ENCODE measurements at regions not wholly inside any gene's neighbourhood (a gene's known extent, or its start where the extent isn't known, plus 50 kb on each side); places are given as distances from the start of the nearest gene placed in this dataset.

- Histone ChIP-seq H3K9me3 (replicated peaks; ENCODE audit: control insufficient read depth, insufficient read depth, low read length) (no peaks in the 10 kb centered on the region), H3K27ac (ENCODE audit: insufficient read depth, low read depth, low read length) (no peak overlapping the region), H3K9ac (replicated peaks; ENCODE audit: extremely low read depth, insufficient read depth, low read length) (no peak overlapping the region), H3K4me1 (ENCODE audit: control insufficient read depth, extremely low read depth, insufficient read depth, low read length) (no peaks in the 10 kb centered on the region), H3K36me3 (ENCODE audit: control insufficient read depth in 2 of 2, extremely low read depth in 1 of 2, insufficient read depth in 2 of 2, low read length in 2 of 2) (no peaks in the 10 kb centered on the region), H2AFZ (ENCODE audit: low read depth, low read length) (no peak overlapping the region), H3K9me1 (replicated peaks; ENCODE audit: control insufficient read depth, extremely low read depth, insufficient read depth, low read length) (no peaks in the 10 kb centered on the region), H3K79me2 (ENCODE audit: control insufficient read depth, insufficient read depth, low read length) (no peaks in the 10 kb centered on the region), H3K4me3 (replicated peaks in 1 of 3; ENCODE audit: insufficient read depth in 1 of 3, low read depth in 1 of 3, low read length in 3 of 3) (no peak overlapping the region), H3K27me3 (ENCODE audit: control insufficient read depth in 2 of 2, insufficient read depth in 2 of 2, low read length in 2 of 2) (no peaks in the 10 kb centered on the region), H4K20me1 (replicated peaks; ENCODE audit: control insufficient read depth, extremely low read depth, insufficient read depth, low read length) (no peaks in the 10 kb centered on the region), H3K4me2 (ENCODE audit: insufficient read depth, low read length) (no peak overlapping the region)
- intact Hi-C loops (cut with micrococcal nuclease) (loop anchor here (2.0 kb wide), 1 partner anchor 261 kb away; no protein-coding TSS in a partner anchor), dilution Hi-C loops (cut with MboI; ENCODE audit: extremely low pct_ligation_motif_present, low sequenced_read_pairs) (no loop called here)
- BruUV-seq (replicated peaks): no TSS peak
- FAIRE-seq (no peak), DNase-seq (ENCODE audit: low read depth, low spot score) (no peak)
- CTCF ChIA-PET: no interaction called here
- POLR2A ChIA-PET: no interaction called here
- TF ChIP-seq JUN (IDR thresholded peaks at IDR 0.05; ENCODE audit: borderline replicate concordance, insufficient read depth, insufficient read length, low read depth): no peak
- TF ChIP-seq MYC (IDR thresholded peaks at IDR 0.05; ENCODE audit: low read depth, low read length): no peak
- no peak for TF ChIP-seq EZH2 (IDR thresholded peaks at IDR 0.05; ENCODE audit: borderline replicate concordance, low read depth, low read length, severe bottlenecking)
- no peak for TF ChIP-seq POLR2AphosphoS5 (IDR thresholded peaks at IDR 0.05; ENCODE audit: insufficient read depth, low read depth, low read length)
- TF ChIP-seq FOS (IDR thresholded peaks at IDR 0.05; ENCODE audit: borderline replicate concordance, insufficient read depth, low read length): no peak
These were observed 315.4 kb upstream of the IGFBP7 start for GRCh38 chr4:57425610-57426009.

GRCh38 chr4:57424232-57424897 lies 314.2 kb upstream of the IGFBP7 start:
- Histone ChIP-seq H3K9me3 (replicated peaks; ENCODE audit: control insufficient read depth, insufficient read depth, low read length) (no peaks in the 10 kb centered on the region), H3K27me3 (ENCODE audit: control insufficient read depth in 2 of 2, insufficient read depth in 2 of 2, low read length in 2 of 2) (no peaks in the 10 kb centered on the region), H3K9me1 (replicated peaks; ENCODE audit: control insufficient read depth, extremely low read depth, insufficient read depth, low read length) (no peaks in the 10 kb centered on the region), H3K9ac (replicated peaks; ENCODE audit: extremely low read depth, insufficient read depth, low read length) (no peak overlapping the region), H3K27ac (ENCODE audit: insufficient read depth, low read depth, low read length) (no peak overlapping the region), H3K4me3 (replicated peaks in 1 of 3; ENCODE audit: insufficient read depth in 1 of 3, low read depth in 1 of 3, low read length in 3 of 3) (no peak overlapping the region), H4K20me1 (replicated peaks; ENCODE audit: control insufficient read depth, extremely low read depth, insufficient read depth, low read length) (no peaks in the 10 kb centered on the region), H3K4me2 (ENCODE audit: insufficient read depth, low read length) (no peak overlapping the region), H3K36me3 (ENCODE audit: control insufficient read depth in 2 of 2, extremely low read depth in 1 of 2, insufficient read depth in 2 of 2, low read length in 2 of 2) (no peaks in the 10 kb centered on the region), H2AFZ (ENCODE audit: low read depth, low read length) (no peak overlapping the region), H3K79me2 (ENCODE audit: control insufficient read depth, insufficient read depth, low read length) (no peaks in the 10 kb centered on the region), H3K4me1 (ENCODE audit: control insufficient read depth, extremely low read depth, insufficient read depth, low read length) (no peaks in the 10 kb centered on the region)
- intact Hi-C loops (cut with micrococcal nuclease): loop anchor here (2.0 kb wide), 1 partner anchor 260 kb away; no protein-coding TSS in a partner anchor
- DNase-seq (ENCODE audit: low read depth, low spot score): peak; percentile 79
- peak; percentile 26 for FAIRE-seq
- CTCF ChIA-PET: no interaction called here
- POLR2A ChIA-PET: no interaction called here
- peak; percentile 39 for TF ChIP-seq FOS (IDR thresholded peaks at IDR 0.05; ENCODE audit: borderline replicate concordance, insufficient read depth, low read length)
- peak; percentile 41 for TF ChIP-seq JUN (IDR thresholded peaks at IDR 0.05; ENCODE audit: borderline replicate concordance, insufficient read depth, insufficient read length, low read depth)
- TF ChIP-seq CTCF (IDR thresholded peaks at IDR 0.05; ENCODE audit: extremely low read depth in 1 of 2, insufficient read depth in 1 of 2, low read depth in 1 of 2, low read length in 2 of 2): no peak
- dilution Hi-C loops (cut with MboI; ENCODE audit: extremely low pct_ligation_motif_present, low sequenced_read_pairs): no loop called here
- no TSS peak for BruUV-seq (replicated peaks)

Measured in endothelial cell of umbilical vein (primary cell).